K562 (cell line): ENCODE measurements at regions not wholly inside any gene's neighbourhood (a gene's known extent, or its start where the extent isn't known, plus 50 kb on each side); places are given as distances from the start of the nearest gene placed in this dataset.

Experiments
- ETS1 ChIP-seq: conservative IDR thresholded peaks from 2 replicates; pipeline ENCODE4 v1.6.1; 2011; ENCODE audit warnings: low read depth, mild to moderate bottlenecking, low read length; ENCODE audit not compliant: control insufficient read depth
- EZH2 ChIP-seq: IDR thresholded peaks from 2 replicates; pipeline ENCODE4 v1.6.1; 2012; ENCODE audit warnings: low read depth, mild to moderate bottlenecking, inconsistent platforms, low read length, borderline replicate concordance
- FIP1L1 ChIP-seq: fragments of 200-400 bp; formaldehyde crosslinking; IDR thresholded peaks from 2 replicates; pipeline ENCODE4 v1.6.1; 2018; ENCODE audit warnings: mild to moderate bottlenecking, low read depth, low read length; ENCODE audit not compliant: poor library complexity, severe bottlenecking
- GABPA ChIP-seq: fragments of 200-800 bp; sonication (Bioruptor generic); conservative IDR thresholded peaks from 2 replicates; pipeline ENCODE4 v1.6.1; 2016; ENCODE audit warnings: low read depth, missing genetic modification characterization, missing compliant biosample characterization
- GATA2 ChIP-seq: sonication (generic); formaldehyde crosslinking; IDR thresholded peaks from 2 replicates; pipeline ENCODE4 v1.4.0; 2020; ENCODE audit warnings: mild to moderate bottlenecking, missing genetic modification reagents
- HDAC2 ChIP-seq: fragments of 450-650 bp; IDR thresholded peaks from 2 replicates; pipeline ENCODE4 v1.6.1; 2016; ENCODE audit warnings: mild to moderate bottlenecking
- HDAC6 ChIP-seq: IDR thresholded peaks from 2 replicates; pipeline ENCODE4 v1.6.1; 2012; ENCODE audit warnings: low read depth, mild to moderate bottlenecking, control low read depth, inconsistent platforms, low read length, moderate library complexity
- MXI1 ChIP-seq: IDR thresholded peaks from 2 replicates; pipeline ENCODE4 v1.6.1; 2011; ENCODE audit warnings: low read depth, mild to moderate bottlenecking, improper control_type of control experiment, low read length
- NFYB ChIP-seq: IDR thresholded peaks from 2 replicates; pipeline ENCODE4 v1.6.1; 2011; ENCODE audit warnings: mild to moderate bottlenecking, moderate library complexity; ENCODE audit not compliant: insufficient read length; ENCODE audit errors: extremely low read depth
- RUNX1 ChIP-seq: sonication (generic); IDR thresholded peaks from 2 replicates; pipeline ENCODE4 v1.6.1; 2016; ENCODE audit warnings: antibody characterized with exemption, low read depth
- ZNF512 ChIP-seq: IDR thresholded peaks from 2 replicates; pipeline ENCODE4 v1.6.1; 2016; ENCODE audit warnings: missing genetic modification characterization, missing compliant biosample characterization
- TF ChIP-seq, protein P1 (sequence below), 3 experiments: IDR thresholded peaks in 2 of 3; conservative IDR thresholded peaks in 1 of 3; 2 replicates each; pipeline ENCODE4 v1.5.1; 2011 to 2012; ENCODE audit warnings: low read length in 3 of 3, mild to moderate bottlenecking in 3 of 3, control low read depth in 2 of 3, improper control_type of control experiment in 1 of 3, inconsistent platforms in 1 of 3, low read depth in 1 of 3, mixed read lengths in 1 of 3, moderate library complexity in 1 of 3; ENCODE audit not compliant: insufficient read depth in 2 of 3
- TF ChIP-seq, protein P2 (sequence below): sonication (generic); formaldehyde crosslinking; IDR thresholded peaks from 2 replicates; pipeline ENCODE4 v1.8.0; 2022; ENCODE audit warnings: missing genetic modification reagents, mild to moderate bottlenecking, borderline replicate concordance
- TF ChIP-seq, protein P3 (sequence below), 2 experiments: IDR thresholded peaks; 2 replicates each; pipeline ENCODE4 v1.6.1; 2011; ENCODE audit warnings: borderline replicate concordance in 1 of 2, control low read depth in 1 of 2, low read depth in 1 of 2, low read length in 1 of 2, mild to moderate bottlenecking in 1 of 2, mixed read lengths in 1 of 2, moderate library complexity in 1 of 2; ENCODE audit not compliant: insufficient read depth in 1 of 2, insufficient read length in 1 of 2, poor library complexity in 1 of 2, severe bottlenecking in 1 of 2; ENCODE audit errors: extremely low read depth in 1 of 2

- TF ChIP-seq ZNF512 (tag) (no peak), HDAC6 (no peak), MXI1 (no peak), NFYB (no peak), ETS1 (no peak), GABPA (tag) (no peak), RUNX1 (no peak), GATA2 (CRISPR knock-in tag) (no peak), HDAC2 (no peak), EZH2 (no peak), FIP1L1 (no peak)
- TF ChIP-seq, protein P1, sequence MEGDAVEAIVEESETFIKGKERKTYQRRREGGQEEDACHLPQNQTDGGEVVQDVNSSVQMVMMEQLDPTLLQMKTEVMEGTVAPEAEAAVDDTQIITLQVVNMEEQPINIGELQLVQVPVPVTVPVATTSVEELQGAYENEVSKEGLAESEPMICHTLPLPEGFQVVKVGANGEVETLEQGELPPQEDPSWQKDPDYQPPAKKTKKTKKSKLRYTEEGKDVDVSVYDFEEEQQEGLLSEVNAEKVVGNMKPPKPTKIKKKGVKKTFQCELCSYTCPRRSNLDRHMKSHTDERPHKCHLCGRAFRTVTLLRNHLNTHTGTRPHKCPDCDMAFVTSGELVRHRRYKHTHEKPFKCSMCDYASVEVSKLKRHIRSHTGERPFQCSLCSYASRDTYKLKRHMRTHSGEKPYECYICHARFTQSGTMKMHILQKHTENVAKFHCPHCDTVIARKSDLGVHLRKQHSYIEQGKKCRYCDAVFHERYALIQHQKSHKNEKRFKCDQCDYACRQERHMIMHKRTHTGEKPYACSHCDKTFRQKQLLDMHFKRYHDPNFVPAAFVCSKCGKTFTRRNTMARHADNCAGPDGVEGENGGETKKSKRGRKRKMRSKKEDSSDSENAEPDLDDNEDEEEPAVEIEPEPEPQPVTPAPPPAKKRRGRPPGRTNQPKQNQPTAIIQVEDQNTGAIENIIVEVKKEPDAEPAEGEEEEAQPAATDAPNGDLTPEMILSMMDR (IDR thresholded peaks at IDR 0.05 in 2 of 3, conservative IDR thresholded peaks at IDR 0.05 in 1 of 3; ENCODE audit: insufficient read depth in 2 of 3, low read depth in 1 of 3, low read length in 3 of 3), result no peak
- TF ChIP-seq, protein P2, sequence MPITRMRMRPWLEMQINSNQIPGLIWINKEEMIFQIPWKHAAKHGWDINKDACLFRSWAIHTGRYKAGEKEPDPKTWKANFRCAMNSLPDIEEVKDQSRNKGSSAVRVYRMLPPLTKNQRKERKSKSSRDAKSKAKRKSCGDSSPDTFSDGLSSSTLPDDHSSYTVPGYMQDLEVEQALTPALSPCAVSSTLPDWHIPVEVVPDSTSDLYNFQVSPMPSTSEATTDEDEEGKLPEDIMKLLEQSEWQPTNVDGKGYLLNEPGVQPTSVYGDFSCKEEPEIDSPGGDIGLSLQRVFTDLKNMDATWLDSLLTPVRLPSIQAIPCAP (CRISPR knock-in tag), result no peak
- TF ChIP-seq, protein P3, sequence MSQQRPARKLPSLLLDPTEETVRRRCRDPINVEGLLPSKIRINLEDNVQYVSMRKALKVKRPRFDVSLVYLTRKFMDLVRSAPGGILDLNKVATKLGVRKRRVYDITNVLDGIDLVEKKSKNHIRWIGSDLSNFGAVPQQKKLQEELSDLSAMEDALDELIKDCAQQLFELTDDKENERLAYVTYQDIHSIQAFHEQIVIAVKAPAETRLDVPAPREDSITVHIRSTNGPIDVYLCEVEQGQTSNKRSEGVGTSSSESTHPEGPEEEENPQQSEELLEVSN (IDR thresholded peaks at IDR 0.05; ENCODE audit: borderline replicate concordance in 1 of 2, extremely low read depth in 1 of 2, insufficient read depth in 1 of 2, insufficient read length in 1 of 2, low read depth in 1 of 2, low read length in 1 of 2, poor library complexity in 1 of 2, severe bottlenecking in 1 of 2), result no peak
Measured at GRCh38 chr7:67306331-67306730, 309.7 kb downstream of the TYW1 start.
